C4-2B (cell line): ENCODE measurements at regions not wholly inside any gene's neighbourhood (a gene's known extent, or its start where the extent isn't known, plus 50 kb on each side); places are given as distances from the start of the nearest gene placed in this dataset.

Experiments used
- CTCF ChIP-seq: fragments of 450-650 bp; conservative IDR thresholded peaks from 2 replicates; pipeline ENCODE4 v1.5.1; 2017; ENCODE audit warnings: mild to moderate bottlenecking
- ZFX ChIP-seq: fragments of 450-650 bp; IDR thresholded peaks from 2 replicates; pipeline ENCODE4 v1.6.1; 2017

- TF ChIP-seq CTCF, result no peak
- TF ChIP-seq ZFX, result no peak
These were observed 192.1 kb downstream of the WDR11 start for GRCh38 chr10:121043124-121043849.
